ENCODE measurements at regions not wholly inside any gene's neighbourhood (a gene's known extent, or its start where the extent isn't known, plus 50 kb on each side); places are given as distances from the start of the nearest gene placed in this dataset.

- no peaks in the 10 kb centered on the region for H3K4me1 Mint-ChIP-seq
- Histone ChIP-seq H3K9me3 (ENCODE audit: control insufficient read depth in 2 of 3, low read length in 3 of 3) (no peaks in the 10 kb centered on the region), H3K27me3 (ENCODE audit: control insufficient read depth in 2 of 2, insufficient read depth in 2 of 2, low read length in 2 of 2) (no peaks in the 10 kb centered on the region), H3K4me3 (ENCODE audit: low read length) (no peak overlapping the region), H3K4me1 (ENCODE audit: control insufficient read depth in 2 of 2, insufficient read depth in 2 of 2, low read length in 2 of 2) (no peaks in the 10 kb centered on the region), H3K36me3 (ENCODE audit: control insufficient read depth in 2 of 3, insufficient read depth in 3 of 3, low read length in 3 of 3) (no peaks in the 10 kb centered on the region), H3K27ac (ENCODE audit: low read depth, low read length) (no peak overlapping the region)
- ChIA-PET POLR2A (no interaction called here), CTCF (no interaction called here)
- no peaks in the 10 kb centered on the region for H3K27me3 Mint-ChIP-seq
- no peaks in the 10 kb centered on the region for H3K36me3 Mint-ChIP-seq
- ATAC-seq (no peak), DNase-seq (no peak)
- no peak overlapping the region for H3K4me3 Mint-ChIP-seq
- no peak overlapping the region for H3K27ac Mint-ChIP-seq
- intact Hi-C loops (cut with micrococcal nuclease): no loop called here
- peaks cover 0 to 6% (median 0%) of the 10 kb centered on the region in 11 donors for H3K9me3 Mint-ChIP-seq
These were observed 302.3 kb upstream of the IGFBP7 start for GRCh38 chr4:57412259-57413054.

DNA sequence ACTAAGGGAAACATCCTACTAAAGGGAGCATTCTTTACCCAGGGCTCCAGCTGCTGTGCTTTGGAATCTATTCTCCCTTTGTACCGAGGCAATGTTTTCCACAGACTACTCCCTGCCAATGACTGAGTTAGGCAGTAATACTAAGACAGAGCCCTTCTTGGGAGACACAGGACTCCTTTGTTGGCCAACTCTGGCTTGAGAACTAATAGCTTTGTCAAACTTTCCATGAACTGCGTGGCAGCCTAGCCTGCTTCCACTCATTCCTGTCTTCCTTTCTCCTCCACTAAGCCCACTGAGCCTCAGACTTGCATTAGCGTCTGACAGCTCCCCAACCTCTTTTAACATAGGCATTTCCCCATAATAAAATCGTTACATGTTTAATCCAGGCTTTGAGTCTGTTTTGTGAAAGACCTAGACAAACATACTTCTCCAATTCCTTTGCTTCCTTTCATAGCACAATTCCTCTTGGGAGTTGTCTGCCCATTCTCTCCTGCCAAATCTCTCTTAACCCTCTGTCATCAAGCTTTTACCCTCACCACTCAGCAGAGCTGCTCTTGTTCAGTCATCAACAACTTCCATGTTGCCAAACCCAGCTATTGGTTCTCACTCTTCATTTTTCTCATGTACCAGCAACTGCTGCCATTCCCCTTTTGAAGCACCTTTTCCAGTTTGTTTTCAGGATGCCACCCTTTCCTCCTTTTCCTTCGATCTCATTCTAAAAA, 300.3 kb upstream of the IGFBP7 start:
- Histone ChIP-seq H3K4me3 (ENCODE audit: low read length) (no peak overlapping the region), H3K27me3 (ENCODE audit: control insufficient read depth in 2 of 2, insufficient read depth in 2 of 2, low read length in 2 of 2) (no peaks in the 10 kb centered on the region), H3K4me1 (ENCODE audit: control insufficient read depth in 2 of 2, insufficient read depth in 2 of 2, low read length in 2 of 2) (no peaks in the 10 kb centered on the region), H3K36me3 (ENCODE audit: control insufficient read depth in 2 of 3, insufficient read depth in 3 of 3, low read length in 3 of 3) (no peaks in the 10 kb centered on the region), H3K9me3 (ENCODE audit: control insufficient read depth in 2 of 3, low read length in 3 of 3) (no peaks in the 10 kb centered on the region), H3K27ac (ENCODE audit: low read depth, low read length) (no peak overlapping the region)
- DNase-seq: no peak
- ChIA-PET POLR2A (no interaction called here), CTCF (no interaction called here)
- Mint-ChIP-seq H3K36me3 (no peaks in the 10 kb centered on the region), H3K27me3 (no peaks in the 10 kb centered on the region), H3K27ac (no peak overlapping the region), H3K9me3 (peaks cover 0 to 4% (median 0%) of the 10 kb centered on the region in 11 donors), H3K4me1 (no peaks in the 10 kb centered on the region), H3K4me3 (no peak overlapping the region)
- no peak for ATAC-seq
- intact Hi-C loops (cut with micrococcal nuclease): no loop called here

DNA sequence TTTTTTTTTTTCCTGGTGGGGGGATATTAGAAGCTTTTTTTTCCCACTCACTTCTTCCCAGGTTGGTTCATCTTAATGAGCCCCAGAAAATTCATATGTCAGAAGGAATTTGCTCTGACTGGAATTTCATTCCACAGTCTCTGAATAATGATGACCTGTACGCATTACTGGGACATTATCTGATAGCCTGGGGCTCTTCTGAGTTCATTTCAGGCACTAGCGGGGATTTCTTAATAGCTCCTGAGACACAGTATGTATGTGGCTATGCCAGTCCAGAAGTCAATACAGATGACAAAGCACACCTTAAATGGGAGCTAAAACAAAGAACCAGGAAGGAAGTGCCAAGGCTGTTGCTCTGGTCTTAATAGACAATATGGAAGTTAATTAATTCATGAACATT, 295.2 kb upstream of the IGFBP7 start:
- ChIA-PET POLR2A (no interaction called here), CTCF (no interaction called here)
- Mint-ChIP-seq H3K27ac (no peak overlapping the region), H3K27me3 (no peaks in the 10 kb centered on the region), H3K4me3 (no peak overlapping the region), H3K9me3 (peaks cover 0 to 16% (median 0%) of the 10 kb centered on the region in 11 donors), H3K36me3 (no peaks in the 10 kb centered on the region), H3K4me1 (no peaks in the 10 kb centered on the region)
- H3K27me3 ChIP-seq (ENCODE audit: control insufficient read depth in 2 of 2, insufficient read depth in 2 of 2, low read length in 2 of 2): no peaks in the 10 kb centered on the region
- H3K27ac ChIP-seq (ENCODE audit: low read depth, low read length): no peak overlapping the region
- intact Hi-C loops (cut with micrococcal nuclease): no loop called here
- no peak overlapping the region for H3K4me3 ChIP-seq (ENCODE audit: low read length)
- DNase-seq: no peak
- no peaks in the 10 kb centered on the region for H3K36me3 ChIP-seq (ENCODE audit: control insufficient read depth in 2 of 3, insufficient read depth in 3 of 3, low read length in 3 of 3)
- no peak for ATAC-seq
- no peaks in the 10 kb centered on the region for H3K4me1 ChIP-seq (ENCODE audit: control insufficient read depth in 2 of 2, insufficient read depth in 2 of 2, low read length in 2 of 2)
- no peaks in the 10 kb centered on the region for H3K9me3 ChIP-seq (ENCODE audit: control insufficient read depth in 2 of 3, low read length in 3 of 3)

GRCh38 chr4:57404483-57404882, 294.3 kb upstream of the IGFBP7 start:
- no peaks in the 10 kb centered on the region for H3K4me1 Mint-ChIP-seq
- POLR2A ChIA-PET: no interaction called here
- no peak for ATAC-seq
- H3K27ac ChIP-seq (ENCODE audit: low read depth, low read length): no peak overlapping the region
- no peaks in the 10 kb centered on the region for H3K9me3 ChIP-seq (ENCODE audit: control insufficient read depth in 2 of 3, low read length in 3 of 3)
- no peaks in the 10 kb centered on the region for H3K4me1 ChIP-seq (ENCODE audit: control insufficient read depth in 2 of 2, insufficient read depth in 2 of 2, low read length in 2 of 2)
- H3K36me3 Mint-ChIP-seq: no peaks in the 10 kb centered on the region
- H3K4me3 Mint-ChIP-seq: no peak overlapping the region
- H3K27me3 Mint-ChIP-seq: no peaks in the 10 kb centered on the region
- no peak overlapping the region for H3K27ac Mint-ChIP-seq
- CTCF ChIA-PET: no interaction called here
- H3K4me3 ChIP-seq (ENCODE audit: low read length): no peak overlapping the region
- H3K36me3 ChIP-seq (ENCODE audit: control insufficient read depth in 2 of 3, insufficient read depth in 3 of 3, low read length in 3 of 3): no peaks in the 10 kb centered on the region
- H3K9me3 Mint-ChIP-seq: peaks cover 0 to 16% (median 0%) of the 10 kb centered on the region in 11 donors
- no peak for DNase-seq
- intact Hi-C loops (cut with micrococcal nuclease): no loop called here
- H3K27me3 ChIP-seq (ENCODE audit: control insufficient read depth in 2 of 2, insufficient read depth in 2 of 2, low read length in 2 of 2): no peaks in the 10 kb centered on the region

DNA sequence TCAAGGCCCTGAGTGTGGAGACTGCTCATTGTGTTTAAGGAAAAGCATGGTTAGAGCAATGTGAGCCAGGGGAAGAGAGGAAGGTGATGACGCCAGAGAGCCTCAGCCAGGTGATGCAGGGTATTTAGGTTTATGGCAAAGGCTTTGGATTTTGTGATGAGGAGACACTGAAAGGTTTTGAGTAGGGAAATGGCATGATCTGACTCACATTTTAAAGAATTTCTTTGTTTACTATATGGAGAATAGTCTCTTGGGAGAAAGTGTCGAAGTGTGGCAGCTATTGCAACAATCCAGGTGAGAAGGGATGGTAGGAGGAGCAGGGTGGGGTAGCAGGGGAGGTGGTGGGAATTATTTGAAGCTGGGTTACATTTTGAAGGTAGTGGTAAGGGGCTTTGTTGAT, 293.4 kb upstream of the IGFBP7 start:
- CTCF ChIA-PET: no interaction called here
- POLR2A ChIA-PET: no interaction called here
- intact Hi-C loops (cut with micrococcal nuclease): no loop called here

GRCh38 chr4:57401586-57401985, 291.4 kb upstream of the IGFBP7 start:
- CTCF ChIA-PET: no interaction called here

More for the DNA sequence above, 293.4 kb upstream of the IGFBP7 start:
- Mint-ChIP-seq H3K9me3 (peaks cover 0 to 16% (median 0%) of the 10 kb centered on the region in 11 donors), H3K4me1 (no peaks in the 10 kb centered on the region), H3K36me3 (no peaks in the 10 kb centered on the region), H3K27ac (no peak overlapping the region), H3K27me3 (no peaks in the 10 kb centered on the region), H3K4me3 (no peak overlapping the region)
- Histone ChIP-seq H3K4me3 (ENCODE audit: low read length) (no peak overlapping the region), H3K27ac (ENCODE audit: low read depth, low read length) (no peak overlapping the region), H3K27me3 (ENCODE audit: control insufficient read depth in 2 of 2, insufficient read depth in 2 of 2, low read length in 2 of 2) (no peaks in the 10 kb centered on the region), H3K36me3 (ENCODE audit: control insufficient read depth in 2 of 3, insufficient read depth in 3 of 3, low read length in 3 of 3) (no peaks in the 10 kb centered on the region), H3K9me3 (ENCODE audit: control insufficient read depth in 2 of 3, low read length in 3 of 3) (no peaks in the 10 kb centered on the region), H3K4me1 (ENCODE audit: control insufficient read depth in 2 of 2, insufficient read depth in 2 of 2, low read length in 2 of 2) (no peaks in the 10 kb centered on the region)
- DNase-seq (no peak), ATAC-seq (no peak)

GRCh38 chr4:57378766-57379165, 268.6 kb upstream of the IGFBP7 start:
- Histone ChIP-seq H3K9me3 (ENCODE audit: control insufficient read depth in 2 of 3, low read length in 3 of 3) (no peaks in the 10 kb centered on the region), H3K4me1 (ENCODE audit: control insufficient read depth in 2 of 2, insufficient read depth in 2 of 2, low read length in 2 of 2) (no peaks in the 10 kb centered on the region), H3K27ac (ENCODE audit: low read depth, low read length) (no peak overlapping the region), H3K36me3 (ENCODE audit: control insufficient read depth in 2 of 3, insufficient read depth in 3 of 3, low read length in 3 of 3) (no peaks in the 10 kb centered on the region), H3K4me3 (ENCODE audit: low read length) (no peak overlapping the region), H3K27me3 (ENCODE audit: control insufficient read depth in 2 of 2, insufficient read depth in 2 of 2, low read length in 2 of 2) (no peaks in the 10 kb centered on the region)
- H3K36me3 Mint-ChIP-seq: no peaks in the 10 kb centered on the region
- H3K9me3 Mint-ChIP-seq: peaks cover 0 to 11% (median 1%) of the 10 kb centered on the region in 11 donors
- peaks cover 0 to 19% (median 3%) of the 10 kb centered on the region in 5 donors for H3K27me3 Mint-ChIP-seq
- no peak for DNase-seq
- no peak for ATAC-seq
- no peaks in the 10 kb centered on the region for H3K4me1 Mint-ChIP-seq
- POLR2A ChIA-PET: no interaction called here
- H3K4me3 Mint-ChIP-seq: no peak overlapping the region
- no peak overlapping the region for H3K27ac Mint-ChIP-seq
- CTCF ChIA-PET: no interaction called here
- intact Hi-C loops (cut with micrococcal nuclease): no loop called here

More at GRCh38 chr4:57401586-57401985, 291.4 kb upstream of the IGFBP7 start:
- Mint-ChIP-seq H3K27me3 (no peaks in the 10 kb centered on the region), H3K36me3 (no peaks in the 10 kb centered on the region), H3K4me3 (no peak overlapping the region), H3K9me3 (peaks cover 0 to 16% (median 0%) of the 10 kb centered on the region in 11 donors), H3K4me1 (no peaks in the 10 kb centered on the region), H3K27ac (no peak overlapping the region)
- ATAC-seq (no peak), DNase-seq (no peak)
- Histone ChIP-seq H3K36me3 (ENCODE audit: control insufficient read depth in 2 of 3, insufficient read depth in 3 of 3, low read length in 3 of 3) (no peaks in the 10 kb centered on the region), H3K9me3 (ENCODE audit: control insufficient read depth in 2 of 3, low read length in 3 of 3) (no peaks in the 10 kb centered on the region), H3K27ac (ENCODE audit: low read depth, low read length) (no peak overlapping the region), H3K27me3 (ENCODE audit: control insufficient read depth in 2 of 2, insufficient read depth in 2 of 2, low read length in 2 of 2) (no peaks in the 10 kb centered on the region), H3K4me1 (ENCODE audit: control insufficient read depth in 2 of 2, insufficient read depth in 2 of 2, low read length in 2 of 2) (no peaks in the 10 kb centered on the region), H3K4me3 (ENCODE audit: low read length) (no peak overlapping the region)
- intact Hi-C loops (cut with micrococcal nuclease): no loop called here
- POLR2A ChIA-PET: no interaction called here

Data from naive thymus-derived CD4-positive, alpha-beta T cell (primary cell).